ENCODE measurements at regions not wholly inside any gene's neighbourhood (a gene's known extent, or its start where the extent isn't known, plus 50 kb on each side); places are given as distances from the start of the nearest gene placed in this dataset.

DNA sequence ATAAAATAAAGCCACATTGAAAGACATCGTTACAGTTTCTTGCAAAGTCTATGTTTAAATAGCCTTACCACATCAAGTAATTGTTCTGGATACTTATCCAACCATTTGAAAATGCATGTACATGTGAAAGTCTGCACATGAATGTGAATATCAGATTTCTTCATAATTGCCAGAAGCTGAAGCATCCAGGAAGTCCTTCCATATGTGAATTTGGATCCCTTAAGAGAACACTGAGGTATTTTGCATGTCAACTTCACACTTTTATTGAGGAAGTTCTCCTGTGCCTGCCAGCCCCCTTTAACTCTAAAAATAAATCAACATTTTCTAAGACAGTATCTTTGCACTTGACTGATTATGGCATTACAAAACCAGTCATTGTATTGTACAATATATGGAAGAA lies 1103.5 kb upstream of the ADGRL3 start:
- FAIRE-seq (no peak), DNase-seq (ENCODE audit: insufficient read length, low spot score) (no peak)

- no peak for DNase-seq (ENCODE audit: insufficient read length, low spot score)
- FAIRE-seq: no peak
Observed at GRCh38 chr4:60116592-60116991, 1083.5 kb upstream of the ADGRL3 start.

DNA sequence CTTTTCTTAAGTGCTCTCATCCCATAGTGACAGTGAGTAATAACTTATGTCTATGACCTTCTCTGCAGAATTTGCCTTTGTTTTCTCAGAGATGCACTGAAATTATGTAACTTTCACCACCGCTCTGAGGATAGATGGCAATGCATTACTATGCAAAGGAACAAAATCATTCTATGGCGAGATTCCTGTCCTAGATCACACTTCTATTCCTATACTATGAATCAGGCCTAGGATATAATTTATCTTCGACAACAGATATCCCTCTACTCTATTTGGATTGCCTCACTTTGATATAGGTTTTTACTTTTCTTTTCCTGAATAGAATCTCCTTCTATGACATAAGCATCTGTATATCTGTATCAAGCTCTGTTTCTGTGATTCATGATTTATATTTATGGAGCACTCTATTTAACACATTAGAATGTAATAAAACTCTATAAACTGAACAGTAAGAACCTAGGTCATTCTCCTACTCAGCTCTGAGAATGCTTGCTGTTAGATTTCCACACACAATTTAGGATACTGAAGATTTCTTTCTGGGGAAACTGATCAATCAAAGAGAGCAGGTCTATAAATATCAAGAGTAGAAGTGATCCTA lies 1082.3 kb upstream of the ADGRL3 start:
- no peak for FAIRE-seq

DNA sequence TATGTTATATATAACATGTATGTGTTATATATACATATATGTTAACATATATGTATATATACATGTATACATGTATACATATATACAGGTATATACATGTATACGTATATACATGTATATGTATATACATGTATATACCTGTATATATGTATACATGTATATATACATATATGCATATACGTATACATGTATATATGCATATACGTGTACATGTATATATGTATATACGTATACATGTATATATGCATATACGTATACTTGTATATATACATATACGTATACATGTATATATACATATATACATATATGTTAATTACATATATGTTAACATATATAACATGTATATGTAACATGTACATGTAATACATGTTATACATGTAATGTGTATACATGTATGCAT lies 1077.3 kb upstream of the ADGRL3 start:
- DNase-seq (ENCODE audit: insufficient read length, low spot score) (no peak), FAIRE-seq (no peak)

More for the DNA sequence above, 1082.3 kb upstream of the ADGRL3 start:
- no peak for DNase-seq (ENCODE audit: insufficient read length, low spot score)

DNA sequence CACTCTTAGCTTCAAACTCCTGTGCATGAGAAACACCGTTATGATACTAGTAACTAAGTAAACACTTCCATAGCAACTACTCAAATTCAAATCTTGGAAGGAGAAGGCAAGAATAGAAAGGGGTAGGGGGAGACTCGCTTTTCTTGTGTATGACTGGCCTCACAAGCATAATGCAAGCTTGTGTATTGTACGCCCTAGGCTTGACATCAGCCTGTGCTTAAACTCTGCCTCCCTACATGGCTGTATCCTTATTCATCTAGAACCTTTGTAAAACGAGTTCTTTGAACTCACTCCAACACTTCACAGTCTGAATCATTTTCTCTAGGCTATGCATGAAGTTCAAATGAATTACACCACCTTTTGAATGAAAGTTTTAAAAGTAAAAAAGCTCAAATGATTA lies 1071.2 kb upstream of the ADGRL3 start:
- no peak for FAIRE-seq
- no peak for DNase-seq (ENCODE audit: insufficient read length, low spot score)

- DNase-seq (ENCODE audit: insufficient read length, low spot score) (no peak), FAIRE-seq (no peak)
Observed at GRCh38 chr4:60129740-60130139, 1070.4 kb upstream of the ADGRL3 start.

- DNase-seq (ENCODE audit: insufficient read length, low spot score) (no peak), FAIRE-seq (no peak)
Observed at GRCh38 chr4:60133375-60133774, 1066.8 kb upstream of the ADGRL3 start.

- DNase-seq (ENCODE audit: insufficient read length, low spot score) (no peak), FAIRE-seq (no peak)
Observed at GRCh38 chr4:60134099-60134498, 1066.0 kb upstream of the ADGRL3 start.

DNA sequence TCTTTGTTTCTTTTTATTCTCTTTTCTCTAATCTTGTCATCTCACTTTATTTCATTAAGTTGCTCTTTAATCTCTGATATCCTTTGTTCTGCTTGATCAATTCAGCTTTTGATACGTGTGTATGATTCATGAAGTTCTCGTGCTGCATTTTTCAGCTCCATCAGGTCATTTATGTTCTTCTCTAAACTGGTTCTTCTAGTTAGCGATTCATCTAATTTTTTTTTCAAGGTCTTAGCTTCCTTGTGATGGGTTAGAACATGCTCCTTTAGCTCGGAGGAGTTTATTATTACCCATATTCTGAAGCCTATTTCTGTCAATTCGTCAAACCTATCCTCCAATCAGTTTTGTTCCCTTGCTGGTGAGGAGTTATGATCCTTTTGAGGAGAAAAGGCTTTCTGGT lies 1045.0 kb upstream of the ADGRL3 start:
- DNase-seq (ENCODE audit: insufficient read length, low spot score): no peak
- no peak for FAIRE-seq

GRCh38 chr4:60173103-60173502 lies 1027.0 kb upstream of the ADGRL3 start:
- FAIRE-seq (no peak), DNase-seq (ENCODE audit: insufficient read length, low spot score) (no peak)

DNA sequence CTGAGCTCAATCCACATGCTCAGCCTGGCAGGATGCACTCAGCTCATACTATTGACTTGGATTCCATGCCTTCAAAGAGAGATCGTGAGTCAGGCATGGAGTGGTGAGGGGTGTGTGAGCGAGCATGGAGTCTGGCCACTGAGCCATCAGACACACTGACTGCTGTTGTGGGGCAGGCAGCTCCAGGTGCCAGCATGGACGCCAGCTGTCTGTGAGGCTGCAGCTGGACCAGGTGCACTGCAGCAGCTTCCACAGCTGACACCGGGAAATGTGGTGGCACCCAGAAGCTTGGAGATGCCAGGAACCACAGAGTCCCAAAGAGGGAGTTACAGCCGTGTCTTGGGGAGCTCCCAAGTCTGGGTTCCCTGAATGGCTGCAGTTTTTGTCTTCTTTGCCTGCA lies 1026.4 kb upstream of the ADGRL3 start:
- FAIRE-seq (no peak), DNase-seq (ENCODE audit: insufficient read length, low spot score) (no peak)

DNA sequence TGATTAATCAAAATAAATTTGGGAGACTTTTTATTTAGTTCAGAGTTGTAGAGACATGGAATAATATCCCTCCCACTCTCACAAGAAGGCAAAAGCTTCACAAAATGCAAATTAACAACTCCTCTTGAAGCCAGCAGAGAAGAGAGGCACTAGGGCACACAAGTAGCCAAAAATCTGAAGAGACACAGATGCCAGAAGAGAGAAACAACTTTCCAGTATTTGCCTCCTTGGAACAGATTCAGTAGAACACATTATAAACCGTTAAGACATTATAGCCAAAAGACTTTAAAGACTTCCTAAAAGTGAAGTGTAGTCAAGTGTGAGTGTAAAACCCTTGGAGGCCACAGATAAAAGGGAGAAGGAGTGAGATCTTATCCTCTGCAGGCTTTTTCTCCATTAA lies 1024.9 kb upstream of the ADGRL3 start:
- DNase-seq (ENCODE audit: insufficient read length, low spot score) (no peak), FAIRE-seq (no peak)

DNA sequence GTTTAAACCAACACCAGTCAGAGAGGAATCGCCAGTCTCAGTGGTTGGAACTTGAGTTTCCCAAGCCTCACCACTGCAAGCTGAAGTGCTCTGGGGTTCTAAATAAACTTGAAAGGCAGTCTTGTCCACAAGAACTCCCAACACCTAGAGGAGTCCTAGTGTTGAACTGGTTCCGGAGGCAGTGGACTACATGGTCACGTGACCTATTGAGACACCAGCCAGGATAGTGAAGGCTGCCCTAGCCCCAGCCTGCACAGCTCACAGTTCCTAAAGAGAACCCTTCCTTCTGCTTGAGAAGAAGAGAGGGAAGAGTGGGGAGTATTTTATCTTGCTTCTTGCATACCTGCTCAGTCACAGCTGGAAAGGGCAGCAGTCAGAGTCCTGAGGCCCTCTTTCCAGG lies 1012.7 kb upstream of the ADGRL3 start:
- FAIRE-seq (no peak), DNase-seq (ENCODE audit: insufficient read length, low spot score) (no peak)

DNA sequence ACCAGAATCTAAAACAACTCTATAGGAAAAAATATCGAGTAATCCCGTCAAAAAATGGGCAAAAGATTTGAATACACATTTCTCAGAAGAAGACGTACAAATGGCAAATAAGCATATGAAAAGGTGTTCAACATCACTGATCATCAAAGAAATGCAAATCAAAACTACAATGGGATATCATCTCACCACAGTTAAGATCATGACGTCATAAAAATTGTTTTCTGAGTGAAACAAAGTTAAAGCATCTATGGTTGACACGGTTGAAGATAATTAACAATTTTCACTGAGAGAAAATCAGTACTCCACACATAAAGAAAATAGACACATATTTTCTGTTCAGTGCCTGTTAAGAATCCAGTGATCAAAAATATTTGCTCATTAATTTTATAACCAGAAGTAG lies 1010.8 kb upstream of the ADGRL3 start:
- no peak for DNase-seq (ENCODE audit: insufficient read length, low spot score)
- no peak for FAIRE-seq

DNA sequence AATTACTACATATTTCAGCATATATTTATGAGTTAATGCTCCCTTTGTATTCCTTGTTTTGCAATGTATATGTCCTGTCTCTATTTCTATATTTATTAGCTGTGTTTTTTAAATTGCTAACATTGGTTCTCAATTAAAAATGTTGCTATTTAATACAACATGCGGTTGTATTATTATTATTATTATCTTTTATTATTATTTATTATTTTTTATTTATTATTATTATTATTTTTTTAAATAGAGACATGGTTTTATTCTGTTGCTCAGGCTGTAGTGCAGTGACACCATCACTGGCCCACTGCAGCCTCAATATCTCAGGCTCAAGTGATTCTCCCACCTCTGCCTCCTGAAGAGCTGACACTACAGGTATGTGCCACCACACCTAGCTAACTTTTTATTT lies 1005.9 kb upstream of the ADGRL3 start:
- no peak for DNase-seq (ENCODE audit: insufficient read length, low spot score)
- no peak for FAIRE-seq

GRCh38 chr4:60195256-60195655 lies 1004.9 kb upstream of the ADGRL3 start:
- FAIRE-seq (no peak), DNase-seq (ENCODE audit: insufficient read length, low spot score) (no peak)

- FAIRE-seq (peak; percentile 88), DNase-seq (ENCODE audit: insufficient read length, low spot score) (no peak)
Observed at GRCh38 chr4:60201052-60201673, 999.0 kb upstream of the ADGRL3 start.

- FAIRE-seq (no peak), DNase-seq (ENCODE audit: insufficient read length, low spot score) (no peak)
Observed at GRCh38 chr4:60209588-60209987, 990.5 kb upstream of the ADGRL3 start.

- FAIRE-seq: no peak
- DNase-seq (ENCODE audit: insufficient read length, low spot score): no peak
Observed at GRCh38 chr4:60215906-60216305, 984.2 kb upstream of the ADGRL3 start.

DNA sequence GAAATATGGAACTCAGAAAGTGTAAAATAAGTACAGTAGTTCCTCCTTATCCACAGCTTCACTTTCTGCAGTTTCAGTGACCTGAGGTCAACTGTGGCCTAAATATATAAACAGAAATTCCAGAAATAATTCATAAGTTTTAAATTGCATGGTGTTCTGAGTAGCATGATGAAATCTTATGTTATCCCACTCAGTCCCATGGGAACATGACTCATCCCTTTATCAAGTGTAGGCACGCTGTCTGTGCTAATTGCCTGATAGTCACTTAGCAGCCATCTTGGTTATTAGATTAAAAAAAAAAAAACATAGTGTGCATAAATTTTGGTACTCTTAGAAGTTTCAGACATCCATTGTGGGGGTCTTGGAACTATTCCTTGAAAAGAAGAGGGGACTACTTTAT lies 983.4 kb upstream of the ADGRL3 start:
- no peak for DNase-seq (ENCODE audit: insufficient read length, low spot score)
- FAIRE-seq: no peak

GRCh38 chr4:60221866-60222265 lies 978.3 kb upstream of the ADGRL3 start:
- no peak for FAIRE-seq

GRCh38 chr4:60223208-60223923 lies 976.8 kb upstream of the ADGRL3 start:
- DNase-seq (ENCODE audit: insufficient read length, low spot score): no peak
- no peak for FAIRE-seq

More at GRCh38 chr4:60221866-60222265, 978.3 kb upstream of the ADGRL3 start:
- no peak for DNase-seq (ENCODE audit: insufficient read length, low spot score)
